GM18861 (cell line): ENCODE measurements at regions not wholly inside any gene's neighbourhood (a gene's known extent, or its start where the extent isn't known, plus 50 kb on each side); places are given as distances from the start of the nearest gene placed in this dataset.

Experiments used
- ATAC-seq: cut with Tn5 transposase; IDR thresholded peaks from one replicate; pipeline ENCODE4 v1.9.1; 2021; ENCODE audit not compliant: unreplicated experiment

- no peak for ATAC-seq
Measured at GRCh38 chr3:25306066-25306465, 122.0 kb upstream of the RARB start.

DNA sequence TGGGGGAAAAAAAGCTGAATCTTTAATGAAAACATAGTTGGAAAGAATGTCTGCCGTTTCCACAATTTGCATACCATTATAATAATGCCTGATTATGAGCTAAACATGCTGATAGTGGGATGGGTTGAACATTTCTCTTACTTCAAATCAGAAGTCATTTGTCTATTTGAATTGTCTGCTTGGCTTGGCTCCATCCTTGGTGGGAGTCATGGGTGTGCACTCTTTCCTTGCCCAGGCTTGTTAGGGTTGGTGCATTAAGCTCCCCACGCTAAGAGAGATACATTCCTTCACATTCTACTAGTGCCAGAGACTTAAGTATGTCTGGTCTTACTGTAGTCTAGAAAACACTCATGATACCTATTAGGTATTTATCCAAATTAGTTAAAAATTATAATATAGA is 121.4 kb upstream of the RARB start:
- no peak for ATAC-seq

DNA sequence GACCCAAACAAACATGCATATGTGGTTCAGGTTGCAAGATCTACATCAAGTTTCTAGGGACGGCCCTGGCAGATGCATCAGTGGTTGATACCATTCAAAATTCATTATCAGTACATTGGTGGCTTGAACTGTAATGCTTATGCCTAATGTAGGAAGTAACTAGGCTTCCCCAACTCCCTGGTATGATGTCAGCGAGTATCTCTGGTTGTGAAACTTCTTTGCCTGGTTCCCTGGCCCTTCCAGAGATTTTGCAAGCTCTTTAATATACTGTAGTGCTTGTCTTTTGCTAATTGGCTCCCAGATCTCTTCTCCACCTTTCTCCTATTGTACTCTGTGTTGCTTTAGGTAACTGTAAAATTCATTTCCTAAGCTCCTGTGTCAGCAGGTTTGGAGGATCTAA is 114.8 kb upstream of the RARB start:
- no peak for ATAC-seq

- no peak for ATAC-seq
Measured at GRCh38 chr3:25324954-25325655, 103.0 kb upstream of the RARB start.

- ATAC-seq = no peak
Measured at GRCh38 chr3:25335356-25335755, 92.7 kb upstream of the RARB start.

- no peak for ATAC-seq
Measured at GRCh38 chr3:25338158-25338725, 89.8 kb upstream of the RARB start.

DNA sequence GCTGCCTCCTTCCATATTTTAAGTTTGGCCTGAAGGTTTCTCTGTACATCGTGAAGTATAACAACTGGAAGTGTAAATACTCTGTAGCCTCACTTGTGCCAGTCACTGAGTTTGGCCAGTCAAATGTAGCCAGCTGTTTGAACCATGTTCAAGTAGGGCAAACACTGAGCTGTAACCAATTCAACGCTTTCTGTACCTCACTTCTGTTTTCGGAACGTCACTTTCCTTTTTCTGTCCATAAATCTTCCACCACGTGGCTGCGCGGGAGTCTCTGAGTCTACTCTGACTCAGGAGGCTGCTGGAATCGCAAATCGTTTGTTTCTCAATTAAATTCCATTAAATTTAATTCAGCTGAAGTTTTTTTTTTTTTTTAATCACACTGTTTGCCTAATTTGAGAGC is 88.8 kb upstream of the RARB start:
- no peak for ATAC-seq

DNA sequence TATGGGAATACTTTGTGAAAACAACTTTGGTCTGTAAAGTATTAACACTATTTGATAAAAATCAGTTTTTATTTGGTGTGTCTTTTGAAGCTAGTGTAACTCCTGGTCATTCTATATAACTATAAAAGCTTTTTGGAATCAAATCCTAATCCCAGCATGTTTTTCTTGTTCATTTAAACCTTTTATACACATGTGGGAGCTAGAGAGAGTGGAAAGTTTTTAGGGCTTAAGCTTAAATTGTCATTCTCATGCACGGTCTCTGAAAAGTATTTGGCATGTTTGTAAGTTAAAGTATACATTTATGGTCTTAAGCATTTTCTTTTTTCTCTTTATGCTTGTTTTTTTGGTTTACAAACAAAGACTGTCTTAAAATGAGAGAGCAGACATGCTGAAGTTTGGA is 83.4 kb upstream of the RARB start:
- ATAC-seq = no peak

GRCh38 chr3:25349095-25349494 is 79.0 kb upstream of the RARB start:
- no peak for ATAC-seq

DNA sequence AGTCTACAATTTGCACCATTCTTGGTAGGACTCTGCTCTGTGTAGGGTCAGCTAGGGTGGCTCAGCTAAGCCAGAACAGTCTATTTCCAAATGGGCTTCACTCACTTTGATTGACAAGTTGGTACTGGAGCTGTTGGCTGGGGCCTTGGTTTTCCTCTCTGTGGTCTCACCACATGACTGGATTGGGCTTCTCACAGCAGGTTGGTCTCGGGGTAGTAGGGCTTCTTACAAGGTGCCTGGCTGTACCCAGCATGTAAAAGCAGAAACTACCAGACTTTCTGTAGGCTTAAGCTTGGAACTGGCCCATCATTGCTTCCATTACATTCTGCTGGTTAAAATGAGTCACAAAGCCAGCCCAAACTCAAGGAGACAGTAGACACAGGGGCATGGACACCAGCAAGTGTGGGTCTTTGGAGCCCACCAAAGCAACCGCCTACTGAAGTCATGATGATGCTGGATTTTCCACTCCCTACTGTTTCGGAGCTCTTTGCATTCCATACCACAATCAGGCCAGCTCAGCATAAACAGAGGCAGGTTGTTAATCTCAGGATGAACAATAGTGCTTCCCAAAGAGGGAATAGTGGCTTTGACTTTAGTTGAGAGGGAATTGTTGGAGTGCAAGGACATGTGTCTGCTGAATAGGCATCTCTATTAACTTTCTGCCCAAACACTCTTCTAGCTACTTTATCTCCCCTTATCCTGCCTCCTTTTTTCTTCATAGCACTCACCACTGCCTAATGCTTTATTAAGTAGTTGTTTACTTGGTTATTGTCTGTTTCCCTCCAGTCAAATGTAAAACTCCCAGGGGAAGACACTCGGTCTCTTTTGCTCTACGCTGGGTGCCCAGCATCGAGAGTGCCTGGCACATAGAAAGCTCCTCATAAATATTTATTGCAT is 78.0 kb upstream of the RARB start:
- no peak for ATAC-seq

DNA sequence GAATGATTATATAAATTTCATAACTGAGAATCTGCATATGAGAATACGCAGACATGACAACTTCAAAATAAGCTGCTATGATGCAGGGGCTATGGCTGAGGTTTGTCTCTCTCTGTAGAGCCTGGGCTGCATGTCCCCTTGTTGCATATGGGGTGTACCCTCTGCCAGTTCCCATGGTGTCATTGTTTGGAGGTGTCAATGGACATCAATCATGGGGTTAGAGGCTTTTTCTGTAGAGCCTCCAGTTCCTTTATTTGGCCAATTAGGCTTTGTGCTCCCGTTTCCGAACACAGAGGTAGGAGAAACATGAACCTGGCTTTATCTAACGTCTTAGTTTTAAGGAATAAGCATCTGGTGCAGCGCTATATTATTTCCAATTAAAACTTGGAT is 77.3 kb upstream of the RARB start:
- ATAC-seq = no peak

GRCh38 chr3:25354071-25354470 is 74.0 kb upstream of the RARB start:
- ATAC-seq = no peak

DNA sequence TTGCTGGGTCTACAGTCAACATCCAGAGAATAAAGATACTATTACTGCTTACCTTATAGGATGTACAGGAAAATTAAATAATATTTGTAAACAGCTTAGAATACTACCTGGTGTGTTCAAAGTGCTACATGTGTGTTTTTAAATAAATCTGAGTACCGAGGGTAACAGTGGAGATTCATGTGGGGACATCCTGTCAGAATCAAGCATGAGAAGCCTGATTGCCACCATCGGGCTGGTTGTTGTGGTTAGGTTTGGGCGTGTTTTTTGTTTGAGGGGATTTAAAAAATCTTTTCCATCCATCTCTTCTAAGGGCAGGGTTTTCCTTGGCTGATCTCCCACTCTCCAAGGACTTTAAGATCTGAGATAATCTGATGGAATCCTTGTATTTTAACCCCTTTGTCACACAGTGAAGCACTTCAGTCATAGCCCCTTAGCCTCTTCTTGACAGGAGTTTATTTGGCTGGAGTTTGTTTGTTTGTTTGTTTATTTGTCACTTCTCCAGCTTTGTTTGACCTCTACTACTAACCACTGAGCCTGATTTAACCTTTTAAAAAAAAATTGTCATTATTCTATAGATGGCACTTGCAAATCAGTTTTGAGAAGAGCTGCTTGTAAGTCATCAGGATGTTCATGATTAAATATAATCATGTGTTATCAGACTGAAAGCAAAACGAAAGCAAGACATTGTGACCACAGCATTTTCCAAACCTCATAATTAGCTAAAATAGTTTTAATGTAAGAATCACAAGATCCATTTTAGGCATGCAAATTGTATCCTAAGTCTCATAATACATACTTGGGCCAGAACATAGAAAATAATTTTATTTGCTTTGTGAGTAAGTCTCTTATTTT is 72.8 kb upstream of the RARB start:
- no peak for ATAC-seq

GRCh38 chr3:25355998-25356397 is 72.1 kb upstream of the RARB start:
- no peak for ATAC-seq

DNA sequence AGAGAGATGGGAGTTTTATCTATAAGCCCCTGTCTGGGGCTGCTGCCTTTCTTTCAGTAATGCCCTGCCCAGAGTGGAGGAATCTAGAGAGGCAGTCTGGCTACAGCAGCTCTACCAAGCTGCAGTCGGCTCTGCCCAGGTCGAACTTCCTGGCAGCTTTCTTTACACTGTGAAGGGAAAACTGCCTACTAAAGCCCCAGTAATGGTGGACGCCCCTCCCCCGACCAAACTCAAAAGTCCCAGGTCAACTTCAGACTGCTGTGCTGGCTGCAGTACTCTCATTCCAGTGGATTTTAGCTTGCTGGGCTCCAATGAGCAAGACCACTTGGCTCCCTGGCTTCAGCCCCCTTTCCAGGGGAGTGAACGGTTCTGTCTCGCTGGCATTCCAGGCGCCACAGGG is 65.9 kb upstream of the RARB start:
- ATAC-seq = no peak

DNA sequence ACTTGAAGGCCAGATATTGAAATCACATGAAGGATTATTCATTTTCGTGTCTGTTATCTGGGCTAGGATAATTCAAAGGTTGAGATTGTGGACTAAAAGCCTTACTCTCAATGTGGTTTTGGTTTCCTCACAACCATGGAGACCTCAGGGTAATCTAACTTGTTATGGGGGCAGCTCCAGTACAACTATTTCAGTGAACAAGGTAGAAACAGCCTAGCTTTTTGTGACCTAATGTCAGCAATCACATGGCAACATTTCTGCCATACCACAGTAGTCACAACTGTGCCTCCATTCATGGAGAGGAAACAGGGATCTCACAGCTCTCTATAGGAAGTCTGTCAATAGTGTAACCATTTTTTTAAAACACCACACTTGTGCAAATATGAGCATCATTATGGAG is 62.4 kb upstream of the RARB start:
- ATAC-seq = no peak

- no peak for ATAC-seq
Measured at GRCh38 chr3:25367025-25367424, 61.0 kb upstream of the RARB start.

DNA sequence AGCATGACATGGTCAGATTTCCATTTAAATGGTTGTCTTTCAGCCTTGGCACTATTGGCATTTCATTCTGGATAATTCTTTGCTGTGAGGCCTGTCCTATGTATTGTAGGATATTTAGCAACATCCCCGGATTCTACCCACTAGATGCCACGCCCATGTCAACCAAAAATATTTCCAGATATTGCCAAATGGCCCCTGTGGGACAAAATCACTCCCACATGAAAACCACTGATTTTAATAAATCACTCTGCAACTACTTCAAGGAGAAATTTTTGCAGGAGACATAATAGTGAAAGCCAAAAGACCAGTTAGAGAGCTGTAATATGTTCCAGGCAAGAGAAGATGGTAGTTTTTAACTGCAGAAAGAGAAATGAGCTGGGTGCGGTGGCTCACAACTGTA is 55.9 kb upstream of the RARB start:
- ATAC-seq = no peak

- ATAC-seq = no peak
Measured at GRCh38 chr3:25376340-25376739, 51.7 kb upstream of the RARB start.

DNA sequence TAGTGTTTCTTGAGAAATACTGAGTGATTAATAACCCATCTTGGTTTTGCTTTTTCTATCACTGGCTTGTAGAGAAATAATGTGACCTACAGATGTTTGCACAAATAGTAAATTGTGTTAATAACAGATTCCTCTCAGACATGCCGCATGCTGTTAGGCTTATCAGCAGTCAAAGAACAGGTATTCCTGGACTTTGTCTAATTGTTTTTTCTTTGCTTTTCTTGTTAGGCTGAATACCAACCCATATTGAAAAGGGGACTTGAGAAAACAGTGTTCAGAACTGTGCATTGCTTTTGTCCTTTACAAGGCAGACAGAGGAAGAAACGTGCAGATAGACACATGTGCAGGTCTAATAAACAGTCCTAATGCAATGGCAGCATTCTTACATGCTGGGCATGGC is 51.0 kb upstream of the RARB start:
- no peak for ATAC-seq
